Mucosa of descending colon (tissue), 3 donors: ENCODE measurements at regions not wholly inside any gene's neighbourhood (a gene's known extent, or its start where the extent isn't known, plus 50 kb on each side); places are given as distances from the start of the nearest gene placed in this dataset.

ENCODE experiments used
- ATAC-seq: fragments of 200-7000 bp; cut with Tn5 transposase; one replicate; pipeline ENCODE4 v1.9.1; 2020; ENCODE audit warnings: mild to moderate bottlenecking, moderate library complexity
- DNase-seq, 3 donors: peaks; one replicate each; pipeline ENCODE4 v3.0.0-alpha.2; 2020
- H3K36me3 ChIP-seq: fragments of 200-600 bp; one replicate; pipeline ENCODE4 v1.8.0; 2021; ENCODE audit warnings: low read depth, mild to moderate bottlenecking
- H3K4me1 ChIP-seq: fragments of 200-600 bp; one replicate; pipeline ENCODE4 v1.8.0; 2021; ENCODE audit warnings: low read depth, mild to moderate bottlenecking
- H3K4me3 ChIP-seq: fragments of 200-600 bp; one replicate; pipeline ENCODE4 v1.8.0; 2021; ENCODE audit warnings: mild to moderate bottlenecking
- H3K9me3 ChIP-seq: fragments of 200-600 bp; one replicate; pipeline ENCODE4 v1.8.0; 2021; ENCODE audit warnings: mild to moderate bottlenecking
- intact Hi-C, 2 donors: fragments of 100-400 bp; cut with DNase I in 1 of 2; cut with micrococcal nuclease in 1 of 2; formaldehyde crosslinking; loops; one replicate each; pipeline versions ENCODE4 v1.11.0 to v1.11.1; 2022; cut with DNase I, micrococcal nuclease
- TF ChIP-seq, protein P1 (sequence below): fragments of 200-600 bp; IDR thresholded peaks from one replicate; pipeline ENCODE4 v1.8.0; 2022; ENCODE audit warnings: antibody characterized with exemption, mild to moderate bottlenecking
- donor health status: DM: no; HTN: no; CAD: no; lungs with moderate emphysema.
- donor health status: DM: no; HTN: no; CAD: no.
- donor health status: DM: no; HTN: yes; CAD: no.

DNA sequence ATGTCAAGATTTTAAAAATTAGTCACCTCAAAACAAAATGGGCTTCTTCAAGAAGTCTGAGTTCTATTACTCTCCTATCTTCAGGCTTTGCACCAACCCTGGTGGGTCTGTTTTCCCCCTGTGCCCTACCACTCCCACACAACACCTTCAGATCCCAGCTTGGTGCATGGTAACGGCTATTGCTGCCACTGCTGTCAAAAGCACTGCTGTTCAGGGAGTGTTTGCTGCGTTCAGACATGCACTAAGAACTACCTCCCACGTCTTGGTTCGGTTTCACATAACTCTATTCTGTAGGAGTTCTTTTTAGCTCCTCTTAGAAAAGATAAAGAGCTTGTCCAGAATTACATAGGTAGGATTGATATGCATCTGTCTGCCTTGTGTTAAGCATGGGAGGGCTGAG lies 799.2 kb downstream of the NR2F2 start:
- ATAC-seq (no peak), DNase-seq (no peak)
- Histone ChIP-seq H3K4me3 (no peak overlapping the region), H3K9me3 (peaks cover 2% of the 10 kb centered on the region), H3K4me1 (no peaks in the 10 kb centered on the region), H3K36me3 (no peaks in the 10 kb centered on the region)
- TF ChIP-seq, protein P1, sequence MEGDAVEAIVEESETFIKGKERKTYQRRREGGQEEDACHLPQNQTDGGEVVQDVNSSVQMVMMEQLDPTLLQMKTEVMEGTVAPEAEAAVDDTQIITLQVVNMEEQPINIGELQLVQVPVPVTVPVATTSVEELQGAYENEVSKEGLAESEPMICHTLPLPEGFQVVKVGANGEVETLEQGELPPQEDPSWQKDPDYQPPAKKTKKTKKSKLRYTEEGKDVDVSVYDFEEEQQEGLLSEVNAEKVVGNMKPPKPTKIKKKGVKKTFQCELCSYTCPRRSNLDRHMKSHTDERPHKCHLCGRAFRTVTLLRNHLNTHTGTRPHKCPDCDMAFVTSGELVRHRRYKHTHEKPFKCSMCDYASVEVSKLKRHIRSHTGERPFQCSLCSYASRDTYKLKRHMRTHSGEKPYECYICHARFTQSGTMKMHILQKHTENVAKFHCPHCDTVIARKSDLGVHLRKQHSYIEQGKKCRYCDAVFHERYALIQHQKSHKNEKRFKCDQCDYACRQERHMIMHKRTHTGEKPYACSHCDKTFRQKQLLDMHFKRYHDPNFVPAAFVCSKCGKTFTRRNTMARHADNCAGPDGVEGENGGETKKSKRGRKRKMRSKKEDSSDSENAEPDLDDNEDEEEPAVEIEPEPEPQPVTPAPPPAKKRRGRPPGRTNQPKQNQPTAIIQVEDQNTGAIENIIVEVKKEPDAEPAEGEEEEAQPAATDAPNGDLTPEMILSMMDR = no peak
- intact Hi-C loops = no loop called here

DNA sequence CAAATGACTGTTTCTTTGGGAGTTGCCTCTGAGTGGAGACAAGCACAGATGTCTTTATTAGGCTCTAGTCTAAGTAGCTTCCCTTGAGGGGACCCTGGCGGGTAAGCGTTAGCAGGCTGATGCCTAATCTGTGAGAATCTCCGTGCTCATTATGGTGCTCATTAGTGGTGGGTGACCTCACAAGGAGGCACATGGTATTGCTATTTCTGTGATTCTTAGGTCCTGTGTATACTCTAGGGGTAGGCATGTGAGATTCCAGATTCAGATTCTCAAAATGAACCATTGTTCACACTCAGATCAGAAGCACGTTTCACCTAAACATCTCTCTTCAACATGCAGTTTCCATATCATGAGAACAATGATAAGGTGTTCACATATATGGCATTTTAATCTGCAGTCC lies 809.7 kb downstream of the NR2F2 start:
- ATAC-seq (no peak), DNase-seq (no peak)
- Histone ChIP-seq H3K4me3 (no peak overlapping the region), H3K36me3 (no peaks in the 10 kb centered on the region), H3K4me1 (no peaks in the 10 kb centered on the region), H3K9me3 (no peaks in the 10 kb centered on the region)
- TF ChIP-seq, protein P1 = no peak
- intact Hi-C loops = no loop called here

DNA sequence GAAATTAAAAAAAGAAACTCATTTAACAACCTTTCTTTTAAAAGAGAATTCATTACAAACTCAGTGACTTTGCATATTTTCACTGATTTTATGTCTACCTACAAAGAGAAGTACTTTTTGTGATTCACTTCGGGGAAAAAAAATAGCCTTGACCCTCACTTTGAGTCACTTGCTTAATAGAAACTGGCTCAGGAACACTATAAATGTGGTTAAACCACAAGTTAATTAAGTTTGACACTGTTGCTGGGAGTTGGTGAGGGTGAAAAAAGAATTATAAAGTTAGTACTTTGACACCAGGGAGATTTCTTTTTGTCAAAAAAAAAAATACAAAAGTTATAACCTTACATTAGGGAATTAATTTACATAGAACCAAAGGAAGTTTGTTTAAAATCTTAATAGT lies 810.9 kb downstream of the NR2F2 start:
- Histone ChIP-seq H3K36me3 (no peaks in the 10 kb centered on the region), H3K4me3 (no peak overlapping the region), H3K4me1 (no peaks in the 10 kb centered on the region), H3K9me3 (no peaks in the 10 kb centered on the region)
- DNase-seq (no peak), ATAC-seq (no peak)
- TF ChIP-seq, protein P1 = no peak
- intact Hi-C loops = no loop called here

DNA sequence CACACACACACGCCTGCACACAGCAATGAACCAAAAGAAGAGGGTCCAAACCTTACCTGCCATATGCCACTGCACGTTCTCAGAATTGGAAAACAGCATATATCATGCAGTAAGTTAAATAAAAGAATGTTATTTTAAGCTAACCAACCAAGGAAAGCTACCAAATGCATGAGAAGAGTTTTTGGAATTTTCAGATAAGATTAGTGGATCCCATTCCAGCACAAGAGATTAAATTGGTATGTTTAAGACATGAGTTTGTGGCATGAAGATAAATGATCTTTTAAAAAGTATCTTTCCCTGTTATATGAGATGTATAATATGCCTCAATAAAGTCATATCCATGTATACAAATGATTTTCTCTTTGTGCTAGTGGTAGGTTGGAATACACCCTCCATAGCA lies 811.4 kb downstream of the NR2F2 start:
- intact Hi-C loops = no loop called here
- Histone ChIP-seq H3K36me3 (no peaks in the 10 kb centered on the region), H3K4me1 (no peaks in the 10 kb centered on the region), H3K4me3 (no peak overlapping the region), H3K9me3 (no peaks in the 10 kb centered on the region)
- TF ChIP-seq, protein P1 = no peak
- no peak for ATAC-seq
- no peak for DNase-seq

DNA sequence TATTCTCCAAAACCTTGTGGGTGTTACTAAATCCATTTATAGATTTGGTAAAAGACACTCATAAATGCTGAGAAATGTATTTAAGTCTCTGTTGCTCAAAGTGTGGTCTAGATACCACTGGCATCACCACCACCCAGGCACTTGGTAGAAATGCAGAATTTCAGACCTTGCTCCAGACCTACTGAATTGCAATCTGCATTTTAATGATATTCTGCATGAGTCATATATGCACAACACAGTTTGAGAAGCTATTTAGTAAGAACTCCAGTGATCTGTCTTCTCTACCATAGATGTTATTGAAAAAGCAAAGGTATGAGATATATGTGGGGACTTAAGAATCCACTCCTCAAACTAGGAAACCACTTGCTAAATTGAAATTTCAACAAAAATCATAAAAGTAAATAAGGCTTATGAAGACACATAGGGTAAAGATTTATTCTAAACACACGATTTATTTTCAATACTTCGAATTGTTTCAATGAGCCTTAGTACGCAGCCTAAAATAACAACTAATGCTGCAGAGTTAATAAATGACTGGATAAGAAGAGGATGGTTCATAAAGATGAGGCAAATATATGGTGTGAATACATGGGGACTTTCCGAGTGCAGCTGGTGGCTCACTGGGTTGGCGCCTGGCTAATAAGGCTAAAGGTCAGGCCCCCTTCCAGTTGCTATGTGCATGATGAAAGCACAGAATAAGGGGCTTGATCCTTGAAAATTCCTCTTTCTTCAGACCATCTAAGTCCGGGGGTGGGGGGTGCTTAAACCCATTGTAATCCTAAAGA lies 813.3 kb downstream of the NR2F2 start:
- no peak for DNase-seq
- Histone ChIP-seq H3K4me1 (no peaks in the 10 kb centered on the region), H3K36me3 (no peaks in the 10 kb centered on the region), H3K4me3 (no peak overlapping the region), H3K9me3 (no peaks in the 10 kb centered on the region)
- intact Hi-C loops = no loop called here
- TF ChIP-seq, protein P1 = no peak
- ATAC-seq = no peak

DNA sequence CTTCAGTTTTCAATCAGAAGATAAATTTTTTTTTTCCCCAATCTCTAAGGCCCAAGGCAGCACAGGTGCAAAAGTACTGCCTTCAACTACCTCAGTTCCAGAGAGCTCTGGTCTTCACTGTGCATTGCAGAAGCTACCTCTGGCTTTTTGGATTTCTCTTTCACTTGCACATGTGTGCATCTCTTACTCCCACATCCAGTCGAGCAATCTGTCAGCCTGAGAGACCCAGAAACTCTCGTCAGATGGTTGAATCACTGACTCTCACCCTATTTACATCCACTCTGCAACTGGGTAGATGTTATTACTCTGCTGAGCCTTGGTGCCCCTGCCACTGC lies 813.8 kb downstream of the NR2F2 start:
- TF ChIP-seq, protein P1 = no peak
- no peak for ATAC-seq
- Histone ChIP-seq H3K36me3 (no peaks in the 10 kb centered on the region), H3K4me1 (no peaks in the 10 kb centered on the region), H3K9me3 (no peaks in the 10 kb centered on the region), H3K4me3 (no peak overlapping the region)
- DNase-seq = no peak
- intact Hi-C loops = no loop called here
